ENCODE measurements at regions not wholly inside any gene's neighbourhood (a gene's known extent, or its start where the extent isn't known, plus 50 kb on each side); places are given as distances from the start of the nearest gene placed in this dataset.

DNA sequence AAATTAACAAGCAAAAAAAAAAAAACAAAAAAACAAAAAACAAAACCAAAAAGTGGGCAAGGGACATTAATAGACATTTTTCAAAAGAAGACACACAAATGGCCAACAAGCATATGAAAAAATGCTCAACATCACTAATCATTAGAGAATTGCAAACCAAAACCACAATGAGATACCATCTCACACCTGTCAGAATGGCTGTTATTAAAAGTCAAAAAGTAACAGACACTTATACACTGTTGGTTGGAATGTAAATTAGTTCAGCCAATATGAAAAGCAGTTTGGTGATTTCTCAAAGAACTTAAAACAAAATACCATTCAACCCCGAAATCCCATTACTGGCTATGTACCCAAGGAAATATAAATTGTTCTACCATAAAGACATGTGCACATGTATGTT is 222.4 kb upstream of the CD96 start:
- Mint-ChIP-seq H3K4me3 (no peak overlapping the region), H3K36me3 (no peaks in the 10 kb centered on the region), H3K27me3 (peaks cover 0 to 2% of the 10 kb centered on the region in 2 donors), H3K27ac (no peak overlapping the region), H3K4me1 (ENCODE audit: low read depth in 2 of 2) (peaks cover 12 to 14% of the 10 kb centered on the region in 2 donors), H3K9me3 (no peaks in the 10 kb centered on the region)
- DNase-seq (ENCODE audit: low spot score): no peak
- no peak for ATAC-seq

DNA sequence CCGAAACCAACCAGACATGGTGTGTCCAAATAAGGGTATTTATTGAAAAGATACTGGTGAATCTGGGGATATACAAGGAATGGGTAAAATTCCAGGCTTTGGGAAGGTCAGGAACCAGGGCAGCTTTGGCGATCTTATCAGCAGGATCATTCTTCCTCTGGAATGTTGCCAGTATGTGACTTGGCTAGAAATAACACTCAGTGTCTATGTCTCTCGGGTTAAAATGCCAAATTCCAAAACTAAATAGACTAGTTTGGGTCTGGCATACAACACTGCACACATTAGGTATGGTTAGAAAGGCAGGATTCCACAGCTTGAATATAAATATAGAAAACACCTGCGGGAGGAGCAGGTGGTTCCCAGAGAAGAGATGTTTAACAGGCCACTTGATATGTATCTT is 220.2 kb upstream of the CD96 start:
- no peak for DNase-seq (ENCODE audit: low spot score)
- H3K4me1 Mint-ChIP-seq (ENCODE audit: low read depth in 2 of 2): peaks cover 31 to 36% of the 10 kb centered on the region in 2 donors

DNA sequence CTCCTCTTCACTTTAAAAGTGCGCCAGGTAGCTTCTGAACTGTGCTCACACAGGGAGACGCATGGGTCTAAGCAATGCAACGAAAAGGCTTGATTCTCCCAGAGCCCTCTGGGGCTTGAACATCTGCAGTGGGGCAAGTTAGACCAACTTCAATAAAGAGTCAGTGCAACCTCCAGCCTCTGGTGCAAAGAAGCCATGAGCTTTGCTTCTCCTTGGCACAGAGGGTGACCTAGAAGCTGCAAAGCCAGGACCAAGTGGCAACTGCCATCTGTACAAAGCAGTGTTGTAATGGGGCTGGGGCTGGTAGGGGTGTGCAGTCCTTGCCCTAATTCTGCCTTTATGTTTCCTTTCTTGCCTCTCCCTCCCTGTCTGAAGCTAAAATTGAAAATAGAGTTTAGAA is 219.0 kb upstream of the CD96 start:
- Mint-ChIP-seq H3K36me3 (no peaks in the 10 kb centered on the region), H3K27me3 (peaks cover 0 to 2% of the 10 kb centered on the region in 2 donors), H3K4me1 (ENCODE audit: low read depth in 2 of 2) (peaks cover 31 to 36% of the 10 kb centered on the region in 2 donors), H3K4me3 (no peak overlapping the region), H3K9me3 (no peaks in the 10 kb centered on the region), H3K27ac (peak overlapping the region in 1 of 2 donors; percentile 53)
- DNase-seq (ENCODE audit: low spot score) (no peak), ATAC-seq (no peak)

More for the DNA sequence above, 220.2 kb upstream of the CD96 start:
- no peaks in the 10 kb centered on the region for H3K36me3 Mint-ChIP-seq
- H3K27ac Mint-ChIP-seq: no peak overlapping the region
- H3K9me3 Mint-ChIP-seq: no peaks in the 10 kb centered on the region
- peaks cover 0 to 2% of the 10 kb centered on the region in 2 donors for H3K27me3 Mint-ChIP-seq
- ATAC-seq: no peak
- no peak overlapping the region for H3K4me3 Mint-ChIP-seq

- H3K9me3 Mint-ChIP-seq: no peaks in the 10 kb centered on the region
- ATAC-seq: no peak
- DNase-seq (ENCODE audit: low spot score): no peak
- H3K4me3 Mint-ChIP-seq: peak overlapping the region; percentile 73
- peak overlapping the region; percentile 53 to 65 for H3K27ac Mint-ChIP-seq
- H3K36me3 Mint-ChIP-seq: no peaks in the 10 kb centered on the region
- no peaks in the 10 kb centered on the region for H3K27me3 Mint-ChIP-seq
- H3K4me1 Mint-ChIP-seq (ENCODE audit: low read depth in 2 of 2): peaks cover 31 to 36% of the 10 kb centered on the region in 2 donors
Observed at GRCh38 chr3:111324151-111324550, 217.8 kb upstream of the CD96 start.

- H3K9me3 Mint-ChIP-seq: no peaks in the 10 kb centered on the region
- H3K36me3 Mint-ChIP-seq: no peaks in the 10 kb centered on the region
- ATAC-seq (peak; percentile 79 to 84), DNase-seq (ENCODE audit: low spot score) (no peak)
- H3K27me3 Mint-ChIP-seq: no peaks in the 10 kb centered on the region
- peak overlapping the region; percentile 53 to 65 for H3K27ac Mint-ChIP-seq
- peak overlapping the region; percentile 73 for H3K4me3 Mint-ChIP-seq
- H3K4me1 Mint-ChIP-seq (ENCODE audit: low read depth in 2 of 2): peaks cover 31 to 36% of the 10 kb centered on the region in 2 donors
Observed at GRCh38 chr3:111324645-111325044, 217.4 kb upstream of the CD96 start.

DNA sequence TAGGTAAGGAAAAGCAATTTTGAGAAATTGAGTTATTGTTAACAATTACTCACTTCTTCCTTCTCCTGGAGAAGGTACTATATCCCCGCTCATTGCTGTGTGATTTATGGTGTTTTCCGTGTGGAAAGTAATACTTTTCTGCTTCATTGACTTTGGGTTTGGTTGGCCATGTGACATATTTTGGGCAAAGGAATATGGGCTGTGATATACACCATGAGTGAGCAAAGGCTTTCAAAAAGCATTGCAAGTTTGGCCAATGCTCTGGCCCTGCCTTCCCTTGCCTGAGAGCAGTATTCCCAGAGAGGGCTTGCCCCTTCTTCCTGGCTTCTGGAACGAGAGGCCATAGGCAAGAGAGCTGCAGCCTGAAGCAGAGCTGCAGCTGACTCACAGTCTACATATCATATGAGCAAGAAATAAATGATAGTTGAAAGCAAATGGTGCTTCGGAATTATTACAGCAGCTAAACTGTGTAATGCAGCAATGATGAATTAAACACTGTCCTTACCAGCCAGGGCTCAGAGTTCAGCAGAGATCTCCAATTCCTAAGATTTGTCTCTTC is 216.8 kb upstream of the CD96 start:
- H3K27ac Mint-ChIP-seq: peak overlapping the region; percentile 53 to 78
- ATAC-seq: no peak
- no peaks in the 10 kb centered on the region for H3K27me3 Mint-ChIP-seq
- H3K4me1 Mint-ChIP-seq (ENCODE audit: low read depth in 2 of 2): peaks cover 31 to 36% of the 10 kb centered on the region in 2 donors
- no peaks in the 10 kb centered on the region for H3K36me3 Mint-ChIP-seq
- peak overlapping the region; percentile 73 for H3K4me3 Mint-ChIP-seq
- no peaks in the 10 kb centered on the region for H3K9me3 Mint-ChIP-seq
- no peak for DNase-seq (ENCODE audit: low spot score)

DNA sequence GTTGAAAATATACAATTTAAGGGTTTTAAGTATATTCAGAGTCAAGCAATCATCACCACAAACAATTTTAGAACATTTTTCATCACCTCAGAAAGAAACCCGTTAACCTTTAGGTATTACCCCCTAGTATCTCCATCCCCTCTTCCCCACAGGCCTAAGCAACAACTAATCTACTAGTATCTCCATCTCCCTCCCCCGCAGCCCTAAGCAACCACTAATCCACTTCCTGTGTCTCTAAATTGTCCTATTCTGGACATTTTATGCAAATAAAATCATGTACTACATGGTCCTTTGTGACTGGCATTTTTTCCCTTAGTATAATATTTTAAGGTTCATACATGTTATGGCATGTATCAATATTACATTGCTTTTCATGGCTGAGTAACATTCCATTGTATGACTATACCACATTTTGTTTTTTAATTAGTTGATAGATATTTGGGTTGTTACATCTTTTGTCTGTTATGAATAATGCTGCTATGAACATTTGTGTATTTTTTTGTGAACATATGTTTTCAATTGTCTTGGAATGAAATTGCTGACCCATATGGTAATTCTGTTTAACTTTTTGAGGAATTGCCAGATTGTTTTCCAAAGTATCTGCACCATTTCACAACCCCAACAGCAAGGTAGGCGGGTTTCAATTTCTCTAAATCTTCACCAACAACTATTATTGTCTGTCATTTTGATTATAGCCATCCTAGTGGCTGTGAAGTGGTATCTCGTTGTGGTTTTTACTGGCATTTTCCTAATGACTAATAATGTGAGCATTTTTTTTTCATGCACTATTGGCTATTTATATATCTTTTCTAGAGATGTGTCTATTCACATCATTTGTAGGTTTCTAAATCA is 215.6 kb upstream of the CD96 start:
- Mint-ChIP-seq H3K27ac (peak overlapping the region; percentile 53 to 78), H3K4me1 (ENCODE audit: low read depth in 2 of 2) (peaks cover 31 to 36% of the 10 kb centered on the region in 2 donors), H3K27me3 (no peaks in the 10 kb centered on the region), H3K4me3 (peak overlapping the region; percentile 73), H3K9me3 (no peaks in the 10 kb centered on the region), H3K36me3 (no peaks in the 10 kb centered on the region)
- ATAC-seq: peak; percentile 68 to 69
- no peak for DNase-seq (ENCODE audit: low spot score)

DNA sequence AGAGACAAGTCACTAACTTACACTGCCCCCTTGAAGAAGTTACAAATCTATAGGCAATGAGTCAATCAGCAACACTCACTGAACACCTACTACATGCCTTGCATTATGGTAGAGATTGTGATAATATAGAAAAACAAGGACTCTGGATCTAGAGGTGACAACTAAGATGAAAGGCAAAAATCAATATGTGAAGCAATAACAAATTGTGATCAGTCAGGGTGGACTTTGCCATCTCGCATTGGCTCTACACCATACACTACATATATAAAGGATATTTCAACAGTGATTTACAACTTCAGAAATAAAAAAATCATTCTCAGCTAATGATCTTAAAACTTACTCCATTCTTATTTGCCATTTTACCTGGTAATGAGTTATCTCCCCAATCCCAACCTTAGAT is 210.7 kb upstream of the CD96 start:
- Mint-ChIP-seq H3K4me3 (no peak overlapping the region), H3K27me3 (no peaks in the 10 kb centered on the region), H3K9me3 (no peaks in the 10 kb centered on the region), H3K36me3 (no peaks in the 10 kb centered on the region), H3K4me1 (ENCODE audit: low read depth in 2 of 2) (peaks cover 3 to 5% of the 10 kb centered on the region in 2 donors), H3K27ac (no peak overlapping the region)
- DNase-seq (ENCODE audit: low spot score): no peak
- no peak for ATAC-seq

GRCh38 chr3:111331912-111332311 is 210.1 kb upstream of the CD96 start:
- no peak for ATAC-seq
- no peak overlapping the region for H3K27ac Mint-ChIP-seq
- DNase-seq (ENCODE audit: low spot score): no peak
- no peaks in the 10 kb centered on the region for H3K9me3 Mint-ChIP-seq
- no peaks in the 10 kb centered on the region for H3K36me3 Mint-ChIP-seq
- peaks cover 0 to under 1% of the 10 kb centered on the region in 2 donors for H3K27me3 Mint-ChIP-seq
- H3K4me1 Mint-ChIP-seq (ENCODE audit: low read depth in 2 of 2): peaks cover 0 to 6% of the 10 kb centered on the region in 2 donors
- no peak overlapping the region for H3K4me3 Mint-ChIP-seq

DNA sequence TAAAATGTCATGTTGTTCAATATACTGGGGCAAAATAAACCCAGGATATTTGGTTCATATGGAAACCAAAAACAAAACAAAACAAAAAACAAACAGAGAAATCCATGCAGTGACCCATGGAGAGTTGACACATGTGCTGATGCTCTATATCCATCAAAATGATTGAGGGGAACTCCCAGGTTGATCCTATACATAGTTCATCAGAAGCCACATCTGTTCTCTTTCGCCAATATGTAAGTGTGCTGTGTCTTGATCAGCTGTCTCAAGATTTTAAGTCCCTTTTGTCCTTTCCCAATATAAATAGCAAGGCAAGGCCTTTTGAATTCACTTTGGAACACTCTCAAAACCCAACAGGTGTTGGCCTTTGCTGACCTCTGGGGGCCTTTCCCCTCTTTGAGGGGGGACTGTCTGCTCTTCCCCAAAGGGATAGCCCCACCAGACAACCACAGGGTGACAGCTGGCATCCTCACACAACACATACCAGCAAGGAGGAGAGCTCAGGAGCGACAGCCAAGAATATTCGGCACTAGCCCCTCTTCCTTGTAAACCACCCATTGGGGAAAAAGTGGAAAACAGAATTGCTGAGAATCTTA is 209.4 kb upstream of the CD96 start:
- no peaks in the 10 kb centered on the region for H3K9me3 Mint-ChIP-seq
- peaks cover 0 to 4% of the 10 kb centered on the region in 2 donors for H3K27me3 Mint-ChIP-seq
- ATAC-seq (no peak), DNase-seq (ENCODE audit: low spot score) (no peak)
- no peaks in the 10 kb centered on the region for H3K36me3 Mint-ChIP-seq
- H3K27ac Mint-ChIP-seq: no peak overlapping the region
- peaks cover 3 to 10% of the 10 kb centered on the region in 2 donors for H3K4me1 Mint-ChIP-seq (ENCODE audit: low read depth in 2 of 2)
- no peak overlapping the region for H3K4me3 Mint-ChIP-seq

DNA sequence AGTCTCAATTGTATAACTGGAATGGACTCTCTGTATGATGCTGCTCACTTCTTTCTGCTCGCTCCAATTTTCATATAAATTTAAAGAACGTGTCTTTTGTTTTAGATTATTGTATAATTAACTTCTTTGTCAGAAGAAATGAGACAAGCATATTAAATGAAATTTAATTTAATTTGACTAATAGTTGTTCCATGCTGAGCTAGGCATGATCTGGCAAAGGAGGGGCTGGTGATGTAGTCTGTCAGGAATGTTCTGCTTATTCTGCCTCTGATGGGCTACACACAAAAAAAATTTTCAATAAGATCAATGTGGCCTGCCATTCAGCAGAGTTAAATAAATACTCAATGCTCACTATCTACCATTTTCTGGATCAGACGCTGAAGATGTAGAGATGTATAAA is 208.4 kb upstream of the CD96 start:
- DNase-seq (ENCODE audit: low spot score): no peak
- Mint-ChIP-seq H3K4me3 (no peak overlapping the region), H3K4me1 (ENCODE audit: low read depth in 2 of 2) (peaks cover 7 to 16% of the 10 kb centered on the region in 2 donors), H3K36me3 (no peaks in the 10 kb centered on the region), H3K27me3 (peaks cover 0 to 7% of the 10 kb centered on the region in 2 donors), H3K9me3 (no peaks in the 10 kb centered on the region), H3K27ac (no peak overlapping the region)
- ATAC-seq: no peak

DNA sequence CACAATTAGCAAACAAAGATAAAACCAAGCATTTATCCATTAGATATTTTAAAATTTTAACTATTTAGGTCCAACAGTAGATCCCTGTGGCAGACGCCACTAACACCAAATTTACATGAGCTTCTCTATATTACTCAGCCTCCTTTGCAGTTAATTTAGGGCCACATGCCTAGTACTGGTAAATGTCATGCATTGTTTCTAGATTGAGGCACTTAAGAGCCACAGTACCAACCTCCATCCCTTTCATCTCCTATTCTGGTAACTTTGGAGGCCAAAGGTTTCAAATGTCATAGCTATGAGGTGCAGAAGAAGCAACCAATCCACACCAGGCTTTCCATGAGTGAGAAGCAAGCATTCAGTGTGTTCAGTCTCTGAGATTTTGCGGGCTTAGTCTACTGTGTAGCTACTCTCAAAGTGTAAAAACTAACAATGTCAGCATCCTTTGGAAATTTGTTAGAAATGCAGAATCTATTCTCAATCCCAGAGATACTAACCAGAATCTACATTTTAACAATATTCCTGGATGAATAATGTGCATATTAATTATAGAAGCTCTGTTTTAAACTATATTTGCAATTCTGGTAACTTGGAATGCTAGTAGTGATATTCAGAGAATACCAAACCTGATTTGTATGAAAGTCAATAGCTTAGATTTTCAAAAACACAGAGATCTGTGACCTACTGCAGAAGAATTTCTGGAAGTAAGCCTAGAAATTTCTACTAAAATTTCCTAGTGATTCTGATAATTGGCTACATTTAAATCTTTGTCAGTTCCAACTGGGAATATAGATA is 206.3 kb upstream of the CD96 start:
- H3K9me3 Mint-ChIP-seq: peaks cover 8% of the 10 kb centered on the region
- H3K4me3 Mint-ChIP-seq: no peak overlapping the region
- peaks cover 7 to 16% of the 10 kb centered on the region in 2 donors for H3K4me1 Mint-ChIP-seq (ENCODE audit: low read depth in 2 of 2)
- H3K27me3 Mint-ChIP-seq: peaks cover 0 to 7% of the 10 kb centered on the region in 2 donors
- DNase-seq (ENCODE audit: low spot score): no peak
- H3K27ac Mint-ChIP-seq: no peak overlapping the region
- H3K36me3 Mint-ChIP-seq: peaks cover 7% of the 10 kb centered on the region
- no peak for ATAC-seq

DNA sequence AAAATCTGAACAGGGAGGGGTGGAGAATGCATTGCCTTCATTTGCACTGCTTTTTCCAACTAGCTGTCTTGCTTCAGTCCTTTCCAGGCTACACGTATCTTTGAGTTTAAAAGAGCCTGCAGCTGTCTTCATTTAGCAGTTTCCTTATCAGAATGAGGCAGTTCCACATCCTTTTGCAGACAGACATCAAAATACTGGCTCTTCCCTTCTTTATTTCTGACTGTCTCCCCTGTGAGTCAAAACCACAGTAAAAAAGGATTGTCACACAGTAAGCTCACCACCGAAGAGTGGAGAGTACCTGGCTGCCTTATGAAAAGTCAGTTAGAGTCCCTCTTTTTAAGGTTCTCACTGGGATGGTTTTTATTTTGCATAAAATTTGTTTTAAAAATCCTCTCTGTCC is 205.5 kb upstream of the CD96 start:
- peaks cover 8% of the 10 kb centered on the region for H3K9me3 Mint-ChIP-seq
- H3K36me3 Mint-ChIP-seq: peaks cover 8% of the 10 kb centered on the region
- ATAC-seq: peak in 1 of 2 donors; percentile 66
- peak overlapping the region; percentile 14 for H3K4me3 Mint-ChIP-seq
- H3K27ac Mint-ChIP-seq: peak overlapping the region; percentile 6 to 9
- peaks cover 0 to 7% of the 10 kb centered on the region in 2 donors for H3K27me3 Mint-ChIP-seq
- peaks cover 7 to 16% of the 10 kb centered on the region in 2 donors for H3K4me1 Mint-ChIP-seq (ENCODE audit: low read depth in 2 of 2)
- no peak for DNase-seq (ENCODE audit: low spot score)

Data from natural killer cell treated with Interleukin-12 subunit alpha and Interleukin-12 subunit beta and Interleukin-15 and Interleukin-18, amount 100 ng/mL, for 72 hours (primary cell).